ENCODE measurements at regions not wholly inside any gene's neighbourhood (a gene's known extent, or its start where the extent isn't known, plus 50 kb on each side); places are given as distances from the start of the nearest gene placed in this dataset.

DNA sequence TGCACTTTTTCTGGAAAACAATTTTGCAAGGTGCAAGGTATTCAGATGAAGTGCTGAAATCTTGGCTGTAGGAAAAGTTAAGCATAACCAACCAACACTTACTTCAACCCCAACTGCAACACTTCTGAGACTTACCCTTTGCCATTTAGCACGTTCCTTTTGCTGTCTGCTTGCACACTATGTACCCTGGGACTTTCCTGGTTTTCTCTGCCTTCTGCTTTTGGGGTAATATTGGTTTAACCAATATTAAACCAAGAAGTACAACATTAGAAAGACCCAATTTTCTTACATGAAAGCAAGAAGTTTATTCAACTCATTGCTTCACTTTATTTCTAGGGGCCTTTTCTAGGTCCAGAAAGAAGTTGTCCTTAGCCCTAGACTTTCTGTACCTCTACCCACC is 193.0 kb downstream of the HLX start:
- Histone ChIP-seq H3K27ac (no peak overlapping the region), H3K9me3 (no peaks in the 10 kb centered on the region), H3K27me3 (ENCODE audit: low read depth) (no peaks in the 10 kb centered on the region), H3K36me3 (no peaks in the 10 kb centered on the region), H3K4me1 (peaks cover 9% of the 10 kb centered on the region), H3K4me3 (no peak overlapping the region)
- intact Hi-C loops (cut with DNase I), result no loop called here
- no peak for ATAC-seq
- TF ChIP-seq CTCF (IDR thresholded peaks at IDR 0.05), result no peak
- DNase-seq, result no peak

DNA sequence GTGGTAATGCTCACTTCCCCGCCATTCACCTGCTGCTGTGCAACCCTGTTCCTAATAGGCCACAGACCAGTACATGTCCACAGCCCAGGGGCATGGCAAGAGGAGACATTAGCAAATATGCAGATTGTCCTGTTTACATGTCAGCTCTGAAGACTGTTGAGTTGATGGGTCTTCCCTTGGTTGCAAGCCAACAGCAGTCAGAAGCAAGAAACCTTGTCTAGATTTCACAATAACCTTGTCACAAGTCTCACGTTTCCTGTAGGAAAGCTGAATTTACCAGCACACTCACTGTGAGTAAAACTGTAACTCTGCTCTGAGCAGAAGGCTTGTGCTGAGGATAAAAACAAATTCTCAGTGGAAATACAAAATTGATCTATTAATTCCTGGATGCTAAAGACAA is 195.1 kb downstream of the HLX start:
- DNase-seq, result no peak

DNA sequence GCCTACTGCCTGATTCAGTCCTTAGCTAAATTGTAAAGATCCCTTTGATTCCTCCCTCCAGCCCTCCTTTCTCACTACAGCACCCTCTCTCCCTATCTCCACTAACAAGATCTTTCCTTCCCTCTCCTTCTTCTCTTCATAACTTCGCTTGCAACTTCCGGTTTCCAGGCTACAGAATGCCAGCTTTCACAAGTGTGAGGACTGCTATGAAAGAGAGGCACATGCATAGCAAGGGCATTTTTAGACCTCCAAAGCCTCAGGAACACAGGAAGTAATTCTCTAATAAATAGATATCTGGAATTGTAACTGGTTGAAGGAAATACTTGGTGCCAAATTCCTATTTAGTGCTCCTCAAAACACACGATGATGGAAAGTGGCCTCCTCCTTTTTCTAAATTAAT is 196.7 kb downstream of the HLX start:
- H3K36me3 ChIP-seq, result no peaks in the 10 kb centered on the region
- no peaks in the 10 kb centered on the region for H3K27me3 ChIP-seq (ENCODE audit: low read depth)
- no peak overlapping the region for H3K4me3 ChIP-seq
- intact Hi-C loops (cut with DNase I), result no loop called here
- no peaks in the 10 kb centered on the region for H3K9me3 ChIP-seq
- no peak for ATAC-seq
- peaks cover 9% of the 10 kb centered on the region for H3K4me1 ChIP-seq
- no peak overlapping the region for H3K27ac ChIP-seq
- no peak for TF ChIP-seq CTCF (IDR thresholded peaks at IDR 0.05)
- DNase-seq, result no peak

More for the DNA sequence above, 195.1 kb downstream of the HLX start:
- intact Hi-C loops (cut with DNase I), result no loop called here
- no peaks in the 10 kb centered on the region for H3K36me3 ChIP-seq
- H3K27ac ChIP-seq, result no peak overlapping the region
- H3K4me3 ChIP-seq, result no peak overlapping the region
- peak in 1 of 2 donors; percentile 48 for ATAC-seq
- no peaks in the 10 kb centered on the region for H3K27me3 ChIP-seq (ENCODE audit: low read depth)
- no peaks in the 10 kb centered on the region for H3K9me3 ChIP-seq
- peaks cover 9% of the 10 kb centered on the region for H3K4me1 ChIP-seq
- no peak for TF ChIP-seq CTCF (IDR thresholded peaks at IDR 0.05)

- H3K4me1 ChIP-seq, result peaks cover 9% of the 10 kb centered on the region
- ATAC-seq, result no peak
- no peaks in the 10 kb centered on the region for H3K27me3 ChIP-seq (ENCODE audit: low read depth)
- no peaks in the 10 kb centered on the region for H3K9me3 ChIP-seq
- H3K27ac ChIP-seq, result no peak overlapping the region
- no peak for TF ChIP-seq CTCF (IDR thresholded peaks at IDR 0.05)
- intact Hi-C loops (cut with DNase I), result no loop called here
- no peak overlapping the region for H3K4me3 ChIP-seq
- DNase-seq, result no peak
- no peaks in the 10 kb centered on the region for H3K36me3 ChIP-seq
Observed at GRCh38 chr1:221076391-221076811, 197.2 kb downstream of the HLX start.

- no peak for DNase-seq
- intact Hi-C loops (cut with DNase I), result no loop called here
- ATAC-seq, result no peak
- Histone ChIP-seq H3K27me3 (ENCODE audit: low read depth) (no peaks in the 10 kb centered on the region), H3K9me3 (no peaks in the 10 kb centered on the region), H3K4me3 (no peak overlapping the region), H3K27ac (no peak overlapping the region), H3K36me3 (no peaks in the 10 kb centered on the region), H3K4me1 (peaks cover 4% of the 10 kb centered on the region)
- no peak for TF ChIP-seq CTCF (IDR thresholded peaks at IDR 0.05)
Observed at GRCh38 chr1:221078260-221078965, 199.2 kb downstream of the HLX start.
